HG03565 (cell line): ENCODE measurements at regions not wholly inside any gene's neighbourhood (a gene's known extent, or its start where the extent isn't known, plus 50 kb on each side); places are given as distances from the start of the nearest gene placed in this dataset.

Experiments used
- ATAC-seq: cut with Tn5 transposase; IDR thresholded peaks from one replicate; pipeline ENCODE4 v1.9.1; 2021; ENCODE audit warnings: mild to moderate bottlenecking, moderate library complexity; ENCODE audit not compliant: unreplicated experiment

GRCh38 chr21:19771881-19772280 lies 1226.3 kb upstream of the NCAM2 start:
- no peak for ATAC-seq

- ATAC-seq = no peak
Measured at GRCh38 chr21:19776076-19776475, 1222.1 kb upstream of the NCAM2 start.

- no peak for ATAC-seq
Measured at GRCh38 chr21:19781881-19782652, 1216.1 kb upstream of the NCAM2 start.

GRCh38 chr21:19785941-19786340 lies 1212.3 kb upstream of the NCAM2 start:
- no peak for ATAC-seq

GRCh38 chr21:19792004-19792403 lies 1206.2 kb upstream of the NCAM2 start:
- ATAC-seq = no peak

GRCh38 chr21:19807201-19807600 lies 1191.0 kb upstream of the NCAM2 start:
- no peak for ATAC-seq

GRCh38 chr21:19810779-19811178 lies 1187.4 kb upstream of the NCAM2 start:
- ATAC-seq = no peak

- no peak for ATAC-seq
Measured at GRCh38 chr21:19830446-19830845, 1167.8 kb upstream of the NCAM2 start.

- ATAC-seq = no peak
Measured at GRCh38 chr21:19832551-19832950, 1165.7 kb upstream of the NCAM2 start.

- ATAC-seq = no peak
Measured at GRCh38 chr21:19833082-19833481, 1165.1 kb upstream of the NCAM2 start.

- ATAC-seq = no peak
Measured at GRCh38 chr21:19842601-19843000, 1155.6 kb upstream of the NCAM2 start.

- no peak for ATAC-seq
Measured at GRCh38 chr21:19844334-19844733, 1153.9 kb upstream of the NCAM2 start.

- no peak for ATAC-seq
Measured at GRCh38 chr21:19850157-19850556, 1148.1 kb upstream of the NCAM2 start.

GRCh38 chr21:19853061-19853460 lies 1145.1 kb upstream of the NCAM2 start:
- no peak for ATAC-seq

- ATAC-seq = no peak
Measured at GRCh38 chr21:19853709-19854575, 1144.3 kb upstream of the NCAM2 start.

- no peak for ATAC-seq
Measured at GRCh38 chr21:19855522-19855921, 1142.7 kb upstream of the NCAM2 start.

- no peak for ATAC-seq
Measured at GRCh38 chr21:19864476-19864875, 1133.7 kb upstream of the NCAM2 start.

- no peak for ATAC-seq
Measured at GRCh38 chr21:19870682-19871081, 1127.5 kb upstream of the NCAM2 start.

GRCh38 chr21:19874521-19874920 lies 1123.7 kb upstream of the NCAM2 start:
- ATAC-seq = no peak

GRCh38 chr21:19878133-19878532 lies 1120.1 kb upstream of the NCAM2 start:
- ATAC-seq = no peak

- no peak for ATAC-seq
Measured at GRCh38 chr21:19899645-19900044, 1098.6 kb upstream of the NCAM2 start.

GRCh38 chr21:19900149-19900548 lies 1098.1 kb upstream of the NCAM2 start:
- no peak for ATAC-seq
